ENCODE measurements at regions not wholly inside any gene's neighbourhood (a gene's known extent, or its start where the extent isn't known, plus 50 kb on each side); places are given as distances from the start of the nearest gene placed in this dataset.

DNA sequence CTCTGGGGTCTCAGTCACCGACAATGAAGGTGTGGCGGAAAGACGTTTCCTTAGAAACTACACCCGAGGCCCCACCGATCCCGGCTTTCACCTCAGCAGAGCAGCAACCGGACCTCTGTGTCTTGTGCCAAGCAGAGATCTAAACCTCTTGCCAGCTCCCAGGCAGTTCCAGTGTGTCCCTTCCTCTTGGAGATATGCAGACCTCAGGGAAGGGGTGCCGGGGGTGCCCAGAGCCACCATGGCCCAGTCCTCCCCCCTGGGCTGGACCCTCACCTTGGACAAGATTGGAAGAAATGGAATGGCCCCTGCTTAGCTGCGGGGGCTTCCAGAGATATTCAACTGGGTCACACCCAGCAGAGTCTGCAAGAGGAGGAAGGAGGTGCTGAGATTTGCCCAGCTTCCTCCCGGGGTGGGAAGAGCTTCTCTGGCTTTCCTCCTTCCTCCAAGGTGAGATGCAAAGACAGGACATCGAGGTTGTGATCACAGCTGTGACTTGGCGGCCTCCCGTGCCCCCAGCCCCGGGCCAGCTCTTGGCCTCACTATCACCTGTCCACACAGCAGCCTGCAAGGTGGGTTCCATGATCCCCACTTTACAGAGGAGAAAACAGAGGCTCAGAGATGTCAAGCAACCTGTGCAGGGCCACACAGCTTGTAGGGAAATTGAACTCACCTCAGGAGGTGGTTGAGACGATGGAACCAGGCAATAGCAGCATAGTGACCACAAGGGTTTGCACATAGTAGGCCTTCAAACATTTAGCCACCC, 281.7 kb upstream of the RTL1 start:
- Histone ChIP-seq H3K36me3 (ENCODE audit: insufficient read depth, low read length) (no peaks in the 10 kb centered on the region), H3K27ac (ENCODE audit: low read depth, low read length, poor library complexity, severe bottlenecking) (no peak overlapping the region), H3K4me2 (ENCODE audit: low read length) (no peak overlapping the region), H3K4me3 (ENCODE audit: low read depth, low read length, poor library complexity, severe bottlenecking) (no peak overlapping the region), H3K4me1 (ENCODE audit: insufficient read depth, low read length, poor library complexity, severe bottlenecking) (no peaks in the 10 kb centered on the region), H4K20me1 (ENCODE audit: insufficient read depth, low read length) (no peaks in the 10 kb centered on the region), H2AFZ (ENCODE audit: low read length) (no peak overlapping the region), H3K79me2 (ENCODE audit: insufficient read depth, low read depth, low read length) (no peaks in the 10 kb centered on the region), H3K9me2 (ENCODE audit: insufficient read depth, low read length) (no peaks in the 10 kb centered on the region), H3K9me3 (ENCODE audit: low read length) (no peaks in the 10 kb centered on the region)
- no peak for TF ChIP-seq EZH2phosphoT487 (IDR thresholded peaks at IDR 0.05; ENCODE audit: borderline replicate concordance, low read depth, low read length)
- TF ChIP-seq CTCF (conservative IDR thresholded peaks at IDR 0.05; ENCODE audit: low read length) = no peak
- ChIA-PET CTCF (ENCODE audit: unreplicated experiment) (no interaction called here), POLR2A (interaction anchor here (0.7 kb wide), 1 partner anchor 1334 kb away, joined by 4 read pairs; no protein-coding TSS in a partner anchor)
- DNase-seq (ENCODE audit: low spot score) = no peak
- BruUV-seq (replicated peaks) = no TSS peak
- intact Hi-C loops (cut with micrococcal nuclease; ENCODE audit: unreplicated experiment) = no loop called here

DNA sequence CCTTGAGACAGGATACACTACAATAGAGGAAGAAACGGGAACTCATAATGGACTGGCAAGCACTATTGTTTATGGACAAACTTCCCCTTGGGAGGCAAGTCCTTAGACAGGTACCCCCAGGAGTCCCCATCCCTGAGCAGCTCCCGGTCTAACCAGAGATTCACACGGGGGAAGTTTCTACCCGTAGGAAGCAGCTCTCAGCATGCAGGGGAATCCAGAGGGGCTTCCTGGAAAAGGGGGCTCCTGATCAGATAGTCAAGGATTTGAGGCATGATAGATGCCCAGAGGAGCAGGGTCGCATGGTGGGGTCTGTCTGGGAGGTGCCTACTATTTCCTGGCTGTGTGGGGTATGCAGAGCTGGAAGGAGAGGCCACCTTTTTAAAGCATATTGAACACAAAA, 282.4 kb upstream of the RTL1 start:
- BruUV-seq (replicated peaks) = no TSS peak
- Histone ChIP-seq H3K27ac (ENCODE audit: low read depth, low read length, poor library complexity, severe bottlenecking) (no peak overlapping the region), H3K4me3 (ENCODE audit: low read depth, low read length, poor library complexity, severe bottlenecking) (no peak overlapping the region), H3K9me3 (ENCODE audit: low read length) (no peaks in the 10 kb centered on the region), H2AFZ (ENCODE audit: low read length) (no peak overlapping the region), H3K79me2 (ENCODE audit: insufficient read depth, low read depth, low read length) (no peaks in the 10 kb centered on the region), H4K20me1 (ENCODE audit: insufficient read depth, low read length) (no peaks in the 10 kb centered on the region), H3K36me3 (ENCODE audit: insufficient read depth, low read length) (no peaks in the 10 kb centered on the region), H3K4me1 (ENCODE audit: insufficient read depth, low read length, poor library complexity, severe bottlenecking) (no peaks in the 10 kb centered on the region), H3K9me2 (ENCODE audit: insufficient read depth, low read length) (no peaks in the 10 kb centered on the region), H3K4me2 (ENCODE audit: low read length) (no peak overlapping the region)
- no peak for DNase-seq (ENCODE audit: low spot score)
- TF ChIP-seq EZH2phosphoT487 (IDR thresholded peaks at IDR 0.05; ENCODE audit: borderline replicate concordance, low read depth, low read length) (no peak), CTCF (conservative IDR thresholded peaks at IDR 0.05; ENCODE audit: low read length) (no peak)
- intact Hi-C loops (cut with micrococcal nuclease; ENCODE audit: unreplicated experiment) = no loop called here
- POLR2A ChIA-PET = no interaction called here
- CTCF ChIA-PET (ENCODE audit: unreplicated experiment) = no interaction called here

- BruUV-seq (replicated peaks) = no TSS peak
- Histone ChIP-seq H3K36me3 (ENCODE audit: insufficient read depth, low read length) (no peaks in the 10 kb centered on the region), H4K20me1 (ENCODE audit: insufficient read depth, low read length) (no peaks in the 10 kb centered on the region), H3K4me2 (ENCODE audit: low read length) (no peak overlapping the region), H3K4me1 (ENCODE audit: insufficient read depth, low read length, poor library complexity, severe bottlenecking) (no peaks in the 10 kb centered on the region), H3K79me2 (ENCODE audit: insufficient read depth, low read depth, low read length) (no peaks in the 10 kb centered on the region), H3K27ac (ENCODE audit: low read depth, low read length, poor library complexity, severe bottlenecking) (no peak overlapping the region), H3K9me3 (ENCODE audit: low read length) (no peaks in the 10 kb centered on the region), H3K9me2 (ENCODE audit: insufficient read depth, low read length) (no peaks in the 10 kb centered on the region), H2AFZ (ENCODE audit: low read length) (no peak overlapping the region), H3K4me3 (ENCODE audit: low read depth, low read length, poor library complexity, severe bottlenecking) (no peak overlapping the region)
- POLR2A ChIA-PET = no interaction called here
- no peak for DNase-seq (ENCODE audit: low spot score)
- TF ChIP-seq CTCF (conservative IDR thresholded peaks at IDR 0.05; ENCODE audit: low read length) = no peak
- intact Hi-C loops (cut with micrococcal nuclease; ENCODE audit: unreplicated experiment) = no loop called here
- CTCF ChIA-PET (ENCODE audit: unreplicated experiment) = no interaction called here
Observed at GRCh38 chr14:101186544-101186943, 283.0 kb upstream of the RTL1 start.

Data from OCI-LY7 (cell line).